AG04449 (cell line): ENCODE measurements at regions not wholly inside any gene's neighbourhood (a gene's known extent, or its start where the extent isn't known, plus 50 kb on each side); places are given as distances from the start of the nearest gene placed in this dataset.

ENCODE experiments used
- CTCF ChIA-PET: fragments of 350-600 bp; formaldehyde crosslinking; extraction: SDS; loops from one replicate; lab custom pipeline; 2021; ENCODE audit warnings: antibody characterized with exemption; lab: Yijun Ruan, JAX
- POLR2A ChIA-PET: fragments of 400-600, 350-600 bp; formaldehyde crosslinking; extraction: SDS; loops from one replicate; lab custom pipeline; 2020; ENCODE audit warnings: antibody characterized with exemption, inconsistent platforms; lab: Yijun Ruan, JAX
- DNase-seq: peaks from one replicate; pipeline ENCODE4 v3.0.0-alpha.2; 2010; ENCODE audit warnings: low read depth, low spot score
- H3K4me3 ChIP-seq: 2 replicates; pipeline ENCODE4 v1.5.1; 2011; ENCODE audit warnings: low read depth, mild to moderate bottlenecking, control low read depth, low read length
- CTCF ChIP-seq: IDR thresholded peaks from one replicate; pipeline ENCODE4 v1.5.1; 2011; ENCODE audit warnings: mild to moderate bottlenecking, moderate library complexity, low read length, control low read depth, inconsistent platforms; ENCODE audit not compliant: insufficient read depth; ENCODE audit errors: missing control alignments

- no peak for TF ChIP-seq CTCF
- POLR2A ChIA-PET = no interaction called here
- CTCF ChIA-PET = no interaction called here
- DNase-seq = no peak
- H3K4me3 ChIP-seq = no peak overlapping the region
Measured at GRCh38 chr2:187001248-187001647, 152.3 kb upstream of the ZSWIM2 start.

DNA sequence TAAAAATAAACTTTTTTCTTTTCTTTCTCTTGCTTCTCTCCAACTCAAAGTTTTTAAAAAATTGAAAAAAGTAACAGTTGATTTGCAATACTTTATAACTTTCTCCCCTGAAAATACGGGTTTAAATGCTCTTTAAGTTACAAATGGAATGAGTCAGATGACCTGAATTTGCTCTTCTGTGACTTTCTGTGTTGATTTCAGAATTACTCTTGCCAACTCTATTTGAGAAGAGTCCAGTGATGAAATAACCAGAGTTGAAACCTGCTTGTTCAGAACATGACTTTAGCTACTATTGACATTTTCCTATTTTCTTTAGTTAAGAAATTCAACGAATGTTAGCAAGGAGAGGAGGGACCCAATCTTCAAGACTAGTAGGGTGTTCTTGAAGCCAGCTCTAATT lies 146.1 kb upstream of the ZSWIM2 start:
- no peak for TF ChIP-seq CTCF
- ChIA-PET CTCF (no interaction called here), POLR2A (no interaction called here)
- H3K4me3 ChIP-seq = no peak overlapping the region
- no peak for DNase-seq

- no peak for DNase-seq
- CTCF ChIA-PET = no interaction called here
- TF ChIP-seq CTCF = no peak
- H3K4me3 ChIP-seq = no peak overlapping the region
- POLR2A ChIA-PET = no interaction called here
Measured at GRCh38 chr2:186992597-186992996, 143.6 kb upstream of the ZSWIM2 start.

DNA sequence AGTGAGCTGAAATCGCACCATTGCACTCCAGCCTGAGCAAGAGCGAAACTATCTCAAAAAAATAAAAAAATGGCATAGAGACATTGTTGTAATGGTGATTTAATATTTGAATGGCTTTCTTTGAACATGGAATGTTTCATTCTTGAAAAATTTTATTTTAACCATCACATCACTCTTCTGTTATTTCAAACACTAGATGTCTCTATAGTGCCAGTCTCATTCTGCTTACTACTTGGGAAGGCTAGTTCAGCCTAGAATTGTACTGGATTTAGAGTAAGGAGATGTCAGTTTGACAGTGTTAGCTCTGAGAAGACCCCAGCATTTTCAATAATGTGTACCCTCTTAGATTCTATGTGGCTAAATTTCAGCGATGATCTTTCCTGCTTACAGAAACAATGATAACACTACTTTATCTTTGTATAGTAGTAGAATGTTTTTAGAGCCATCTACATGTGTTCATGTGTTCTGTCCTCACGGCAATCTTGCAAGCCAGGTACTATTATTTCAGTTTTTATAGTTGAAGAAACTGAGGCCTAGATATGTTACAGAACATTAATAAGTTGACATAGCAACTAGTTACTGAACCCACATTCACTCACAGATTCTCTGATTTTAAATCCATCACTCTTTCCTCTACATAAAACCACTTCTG lies 142.9 kb upstream of the ZSWIM2 start:
- ChIA-PET CTCF (interaction anchor here (0.6 kb wide), 1 partner anchor 463 kb away, joined by 3 read pairs; no protein-coding TSS in a partner anchor), POLR2A (no interaction called here)
- DNase-seq = no peak
- no peak overlapping the region for H3K4me3 ChIP-seq
- TF ChIP-seq CTCF = no peak

GRCh38 chr2:186984966-186985365 lies 136.0 kb upstream of the ZSWIM2 start:
- POLR2A ChIA-PET = no interaction called here
- TF ChIP-seq CTCF = no peak
- no peak for DNase-seq
- no peak overlapping the region for H3K4me3 ChIP-seq
- CTCF ChIA-PET = no interaction called here

- ChIA-PET CTCF (no interaction called here), POLR2A (no interaction called here)
- H3K4me3 ChIP-seq = no peak overlapping the region
- TF ChIP-seq CTCF = no peak
- no peak for DNase-seq
Measured at GRCh38 chr2:186984481-186984880, 135.5 kb upstream of the ZSWIM2 start.
